Activated T-cell treated with anti-CD3 and anti-CD28 coated beads for 1 hour (primary cell): ENCODE measurements at regions not wholly inside any gene's neighbourhood (a gene's known extent, or its start where the extent isn't known, plus 50 kb on each side); places are given as distances from the start of the nearest gene placed in this dataset.

ENCODE experiments used
- DNase-seq: peaks from one replicate; pipeline ENCODE4 v3.0.0-alpha.2; 2020; ENCODE audit warnings: low read depth

- DNase-seq = no peak
Measured at GRCh38 chr3:124409650-124410275, 320.5 kb upstream of the UMPS start.

DNA sequence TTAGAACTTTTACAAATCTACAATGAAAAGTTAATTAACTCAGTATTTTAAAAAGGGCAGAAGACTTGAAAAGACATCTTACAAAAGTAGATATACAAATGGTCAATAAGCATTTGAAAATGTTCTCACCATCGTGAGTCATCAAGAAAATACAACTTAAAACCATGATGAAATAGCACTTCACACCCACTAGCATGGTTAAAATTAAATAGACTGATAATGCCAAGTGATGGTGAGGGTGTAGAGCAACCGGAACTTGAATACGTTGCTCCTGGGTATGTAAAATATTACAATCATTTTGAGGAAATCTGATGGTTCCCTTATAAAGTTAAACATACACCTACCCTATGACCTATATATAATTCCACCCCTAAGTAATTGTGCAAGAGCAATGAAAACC, 319.8 kb upstream of the UMPS start:
- no peak for DNase-seq

DNA sequence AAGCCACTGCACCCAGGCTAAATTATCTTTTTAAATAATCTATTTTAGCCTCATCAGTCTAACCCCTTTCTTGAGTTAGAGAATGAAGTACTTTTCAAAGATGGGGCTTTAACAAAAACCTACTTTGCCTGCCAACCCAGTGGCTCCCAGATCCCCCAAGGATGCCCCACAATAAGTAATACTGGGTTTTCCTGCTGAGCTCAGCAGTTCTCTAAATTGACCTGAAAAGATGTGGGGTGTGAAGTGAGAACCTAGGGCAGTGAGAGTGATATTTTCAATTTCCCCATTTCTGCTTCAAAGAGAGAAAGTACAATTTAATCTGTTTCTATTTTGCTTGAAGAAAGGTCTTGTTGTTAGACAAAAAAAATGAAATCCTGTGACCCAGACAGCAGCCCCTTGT, 318.5 kb upstream of the UMPS start:
- DNase-seq = no peak

GRCh38 chr3:124412644-124413043, 317.6 kb upstream of the UMPS start:
- no peak for DNase-seq

- no peak for DNase-seq
Measured at GRCh38 chr3:124413393-124413792, 316.9 kb upstream of the UMPS start.

DNA sequence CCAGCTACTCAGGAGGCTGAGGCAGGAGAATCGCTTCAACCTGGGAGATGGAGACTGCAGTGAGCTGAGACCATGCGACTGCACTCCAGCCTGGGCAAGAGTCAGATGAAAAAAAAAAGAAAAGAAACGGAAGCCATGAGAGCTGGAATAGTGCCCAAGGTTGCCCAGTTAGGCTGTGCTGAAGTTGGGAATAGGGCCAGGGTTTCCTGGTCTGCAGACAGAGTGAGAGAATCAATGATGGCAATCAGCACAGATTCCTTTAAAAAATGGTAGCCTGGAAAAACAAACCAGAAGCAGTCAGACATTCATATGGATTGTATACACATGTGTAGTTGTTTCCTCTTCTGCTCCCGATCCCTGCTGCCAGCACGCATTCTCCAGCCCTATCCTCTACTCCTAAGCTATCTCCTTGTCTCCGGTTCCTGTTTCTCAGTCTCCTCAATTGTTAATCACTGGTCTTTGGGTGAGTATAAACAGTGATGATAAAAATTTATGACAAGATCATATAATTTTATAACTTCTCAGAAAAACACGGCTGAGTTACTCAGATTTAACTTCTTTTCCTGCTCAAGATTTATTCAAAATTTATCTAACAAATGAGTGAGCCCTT, 316.2 kb upstream of the UMPS start:
- DNase-seq = no peak

DNA sequence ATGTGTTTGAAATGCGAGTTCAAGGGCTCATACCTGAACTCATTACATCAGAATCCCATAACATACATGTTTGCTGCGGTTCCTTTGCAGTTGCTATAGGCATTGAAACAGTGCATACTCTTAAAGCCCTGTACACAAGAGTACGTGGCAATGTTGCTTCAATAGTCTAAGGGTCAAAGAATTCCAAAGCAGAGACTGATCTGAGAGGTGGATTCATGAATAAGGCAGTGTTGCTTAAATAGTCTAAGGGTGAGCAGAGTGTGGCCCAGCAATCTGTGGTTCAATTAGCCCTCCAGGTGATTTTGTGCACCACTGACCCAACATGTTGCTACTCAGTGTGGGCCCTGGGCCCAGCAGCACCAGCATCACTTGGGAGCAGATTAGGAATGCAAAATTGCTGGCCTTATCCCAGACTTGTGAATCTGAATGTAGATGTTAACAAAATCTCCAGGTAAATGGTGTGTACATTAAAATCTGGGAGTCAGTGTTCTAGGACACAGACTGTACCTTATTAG, 314.7 kb upstream of the UMPS start:
- no peak for DNase-seq

DNA sequence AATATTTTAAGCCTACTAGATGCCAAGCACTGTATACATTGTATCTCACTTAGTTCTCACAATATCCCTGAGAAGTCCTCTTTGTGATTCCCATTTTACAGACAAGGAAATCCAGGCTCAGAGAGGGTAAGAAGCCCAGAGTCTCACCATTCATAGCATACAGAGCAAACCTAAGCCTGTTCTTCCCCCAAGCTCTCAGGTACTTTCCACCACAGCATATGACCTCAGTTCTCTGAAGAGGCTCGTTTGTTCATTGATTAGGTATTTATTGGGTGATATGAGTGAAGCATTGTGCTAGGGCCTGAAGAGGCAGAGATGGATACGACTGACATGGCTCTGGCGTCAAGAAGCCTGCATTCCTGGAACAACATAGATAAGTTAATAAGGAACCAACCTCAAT, 310.9 kb upstream of the UMPS start:
- DNase-seq = no peak

DNA sequence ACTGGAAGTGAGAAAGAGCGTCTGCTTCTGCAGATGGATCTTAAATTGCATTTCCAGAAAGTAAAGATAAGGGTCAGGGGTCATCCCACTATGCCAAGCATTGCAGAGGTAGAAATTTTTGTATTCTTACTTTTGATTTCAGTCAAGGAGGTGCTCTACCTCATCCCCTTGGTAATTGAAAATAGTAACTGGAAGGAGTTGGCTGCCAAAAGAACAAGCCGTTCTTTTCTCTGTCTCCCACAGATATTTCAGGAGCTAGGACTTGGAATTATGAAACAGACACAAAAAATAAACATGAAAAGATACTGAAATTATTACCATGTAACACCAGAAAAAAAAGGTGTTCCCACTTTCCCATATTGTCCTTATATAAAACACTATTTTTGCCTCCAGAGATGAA, 309.9 kb upstream of the UMPS start:
- no peak for DNase-seq

DNA sequence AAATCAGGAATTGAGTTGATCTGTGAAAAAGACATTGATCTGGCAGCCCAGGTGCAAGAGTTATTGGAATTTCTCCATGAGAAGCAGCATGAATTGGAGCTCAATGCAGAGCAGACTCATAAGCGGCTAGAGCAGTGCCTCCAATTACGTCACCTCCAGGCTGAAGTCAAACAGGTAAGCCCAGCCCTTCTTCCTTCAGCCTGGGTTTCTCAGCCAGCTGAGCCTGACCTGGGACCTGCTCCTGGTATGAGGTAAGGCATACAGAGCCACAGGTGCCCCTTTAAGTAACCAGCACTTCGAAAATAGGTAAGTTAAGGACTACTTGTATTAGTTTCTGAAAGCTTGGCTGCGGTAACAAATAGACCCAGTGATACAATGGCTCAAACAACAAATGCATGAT, 307.4 kb upstream of the UMPS start:
- no peak for DNase-seq

GRCh38 chr3:124424396-124424795, 305.9 kb upstream of the UMPS start:
- DNase-seq = no peak

DNA sequence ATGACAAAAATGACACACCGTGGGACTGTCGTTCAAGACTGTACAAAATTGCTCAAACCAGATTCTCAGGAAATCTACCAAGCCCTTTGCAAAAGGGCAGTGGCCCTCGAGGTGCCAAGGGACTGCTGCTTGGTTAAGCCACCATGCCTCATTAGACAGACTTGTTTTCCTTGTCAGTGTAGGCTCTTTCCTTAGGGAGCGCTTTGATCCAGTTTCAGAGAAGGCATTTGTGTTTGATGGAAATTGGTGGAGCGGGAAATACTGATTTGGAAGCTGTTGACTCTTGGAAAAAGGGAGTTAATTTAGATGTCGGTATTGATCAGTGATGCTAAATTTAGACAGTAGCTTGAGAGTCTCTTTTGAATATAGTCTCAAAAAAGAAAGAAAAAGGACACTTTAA, 304.3 kb upstream of the UMPS start:
- DNase-seq = no peak

DNA sequence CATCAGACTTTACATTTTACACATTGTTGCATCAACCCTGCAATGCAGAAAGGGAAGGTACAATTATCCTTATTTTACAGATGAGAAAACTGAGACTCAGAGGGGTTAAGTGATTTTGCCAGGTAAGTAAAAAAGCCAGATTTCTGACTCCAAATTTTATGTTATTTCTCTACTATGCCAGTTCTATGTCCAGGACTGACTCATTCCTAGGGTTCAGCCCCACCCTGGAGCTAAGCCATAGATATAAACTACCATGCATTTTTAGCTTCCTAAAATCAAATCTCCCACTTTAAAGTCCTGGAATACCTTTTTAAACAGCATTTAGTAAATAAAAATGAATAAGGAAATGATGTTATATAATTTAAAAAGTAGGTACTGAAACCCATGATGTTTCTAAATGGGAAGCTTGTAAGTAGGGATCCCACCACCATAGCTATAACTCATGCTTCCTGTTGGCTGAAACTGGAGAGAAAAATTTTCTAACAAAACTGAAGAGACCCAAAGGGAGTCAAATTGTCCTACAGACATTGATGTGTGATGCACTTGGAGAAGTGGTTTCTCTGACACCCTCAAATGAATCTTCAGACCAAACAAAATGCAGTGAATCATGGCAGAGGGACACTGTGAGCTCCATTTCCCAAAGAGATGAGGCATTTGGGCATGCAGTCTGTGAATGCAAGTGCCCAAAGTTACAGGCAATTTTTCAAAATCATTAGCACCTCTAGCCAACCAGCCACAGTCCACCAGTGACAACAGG, 301.7 kb upstream of the UMPS start:
- no peak for DNase-seq

DNA sequence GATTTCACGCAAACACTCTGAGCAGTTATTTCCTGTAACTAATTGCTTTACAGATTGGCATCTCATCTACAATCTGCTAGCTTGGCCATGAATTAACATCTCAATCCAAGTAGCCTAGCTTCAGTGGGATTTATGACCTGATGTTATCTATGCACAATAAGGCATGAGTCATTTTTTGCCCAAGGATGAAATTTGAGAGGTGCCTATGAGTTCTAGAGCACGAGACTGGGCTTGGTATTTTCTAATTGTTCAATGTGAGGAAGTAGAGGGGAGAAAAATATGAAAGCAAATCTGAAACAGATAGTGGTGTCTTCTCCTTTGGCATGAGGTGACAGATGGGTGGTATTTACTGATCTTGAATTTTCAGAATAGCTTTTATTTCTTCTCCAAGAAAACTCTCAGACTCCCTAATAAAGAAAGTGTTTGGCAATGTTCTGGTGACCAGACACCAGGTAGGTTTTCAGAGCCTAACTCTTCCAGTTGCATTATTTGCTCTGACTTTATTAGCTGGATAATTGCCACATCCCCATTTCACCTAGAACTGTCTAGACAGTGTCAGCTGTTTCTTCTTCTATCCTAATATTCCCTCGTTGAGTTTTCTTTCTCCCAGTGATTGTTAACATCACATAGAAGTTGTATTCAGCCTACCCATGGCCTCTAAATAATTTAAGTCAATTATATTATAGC, 301.0 kb upstream of the UMPS start:
- no peak for DNase-seq

GRCh38 chr3:124431331-124431994, 298.8 kb upstream of the UMPS start:
- DNase-seq = no peak

- DNase-seq = no peak
Measured at GRCh38 chr3:124434176-124434575, 296.1 kb upstream of the UMPS start.

- no peak for DNase-seq
Measured at GRCh38 chr3:124435467-124435866, 294.8 kb upstream of the UMPS start.

- DNase-seq = no peak
Measured at GRCh38 chr3:124438813-124439212, 291.4 kb upstream of the UMPS start.

DNA sequence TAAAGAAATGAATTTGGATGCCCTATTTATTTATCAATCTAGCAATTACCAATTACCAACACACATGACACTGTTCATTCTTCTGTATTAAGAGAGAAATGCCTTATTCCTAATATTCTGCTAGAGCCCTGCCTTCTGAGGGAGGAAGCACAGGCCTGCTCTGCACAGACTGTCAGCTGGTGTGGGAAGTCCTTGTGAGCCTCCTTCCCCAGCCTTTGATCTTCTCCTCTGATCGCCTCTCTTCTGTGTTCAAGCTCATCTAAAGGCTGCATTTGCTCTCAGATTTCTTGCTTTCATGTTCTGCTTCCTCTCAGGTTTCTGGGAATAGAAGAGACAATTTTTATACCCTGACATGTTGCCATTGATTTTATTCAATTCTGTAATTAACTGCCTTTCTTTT, 290.6 kb upstream of the UMPS start:
- DNase-seq = no peak

GRCh38 chr3:124441766-124442165, 288.5 kb upstream of the UMPS start:
- DNase-seq = no peak

DNA sequence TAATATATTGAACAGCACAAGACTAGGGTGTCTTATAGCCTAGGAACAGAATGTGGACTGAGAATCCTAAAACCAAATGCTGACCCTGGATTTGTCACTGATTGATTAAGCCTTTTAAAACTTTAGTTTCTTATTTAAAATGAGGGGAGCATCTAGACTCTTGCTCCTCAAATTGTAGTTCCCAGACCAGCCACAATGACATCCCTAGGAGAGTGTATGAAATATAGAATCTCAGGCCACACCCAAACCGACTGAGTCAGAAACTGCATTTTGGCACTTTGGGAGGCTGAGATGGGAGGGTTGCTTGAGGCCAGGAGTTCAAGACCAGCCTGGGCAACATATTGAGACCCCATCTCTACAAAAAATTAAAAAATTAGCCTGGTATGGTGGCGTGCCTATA, 287.8 kb upstream of the UMPS start:
- no peak for DNase-seq

DNA sequence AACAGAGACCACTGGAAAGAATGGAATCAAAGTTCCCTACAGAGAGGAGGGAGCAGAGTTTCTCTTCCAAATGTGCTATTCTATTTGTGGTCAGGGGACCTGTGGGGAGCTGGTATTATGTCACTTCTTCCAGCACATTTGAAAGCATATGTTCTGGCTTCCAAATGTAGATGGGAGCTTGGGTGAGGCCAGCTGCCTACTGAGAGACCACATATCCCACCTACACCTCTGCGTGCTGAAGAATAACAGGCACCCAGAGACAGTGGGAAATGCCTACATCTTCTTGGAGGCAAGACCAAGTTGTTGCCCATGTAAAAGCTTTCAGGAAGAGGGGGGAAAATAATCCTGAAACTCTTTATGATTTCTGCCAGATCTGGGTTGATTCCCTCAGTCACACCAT, 286.8 kb upstream of the UMPS start:
- no peak for DNase-seq
